ENCODE measurements at regions not wholly inside any gene's neighbourhood (a gene's known extent, or its start where the extent isn't known, plus 50 kb on each side); places are given as distances from the start of the nearest gene placed in this dataset.

GRCh38 chr18:45557779-45558178 lies 57.5 kb upstream of the SLC14A2 start:
- Mint-ChIP-seq H3K4me1 (no peaks in the 10 kb centered on the region), H3K9me3 (ENCODE audit: insufficient read depth) (no peaks in the 10 kb centered on the region), H3K4me3 (no peak overlapping the region), H3K27ac (no peak overlapping the region), H3K27me3 (peaks cover 4% of the 10 kb centered on the region)
- Histone ChIP-seq H3K27ac (ENCODE audit: low read length in 2 of 2) (no peak overlapping the region), H3K27me3 (replicated peaks in 1 of 4; ENCODE audit: control extremely low read depth in 1 of 4, control insufficient read depth in 3 of 4, insufficient read depth in 4 of 4, low read length in 3 of 4) (no peaks in the 10 kb centered on the region), H4K20me1 (ENCODE audit: control insufficient read depth, insufficient read depth, low read length, poor library complexity, severe bottlenecking) (no peaks in the 10 kb centered on the region), H2AFZ (ENCODE audit: insufficient read depth, low read depth, low read length, poor library complexity, severe bottlenecking) (no peak overlapping the region), H3K36me3 (replicated peaks in 1 of 2; ENCODE audit: control extremely low read depth in 1 of 2, control insufficient read depth in 1 of 2, extremely low read depth in 1 of 2, insufficient read depth in 2 of 2, low read length in 1 of 2) (no peaks in the 10 kb centered on the region), H3K4me2 (replicated peaks; ENCODE audit: low read depth, low read length, poor library complexity, severe bottlenecking) (no peak overlapping the region), H3K79me2 (ENCODE audit: control insufficient read depth, insufficient read depth, low read length) (no peaks in the 10 kb centered on the region), H3K9me3 (ENCODE audit: control extremely low read depth in 1 of 3, control insufficient read depth in 2 of 3, insufficient read depth in 1 of 3, low read length in 2 of 3) (peaks cover 0 to 1% (median 0%) of the 10 kb centered on the region in 3 donors), H3K4me3 (ENCODE audit: control extremely low read depth in 1 of 5, extremely low read depth in 1 of 5, insufficient read depth in 1 of 5, low read depth in 2 of 5, low read length in 4 of 5) (no peak overlapping the region), H3K9ac (ENCODE audit: low read length) (no peak overlapping the region), H3K4me1 (ENCODE audit: control insufficient read depth in 2 of 2, insufficient read depth in 2 of 2, low read length in 2 of 2) (no peaks in the 10 kb centered on the region)
- DNase-seq = no peak
- CTCF ChIA-PET = no interaction called here
- no peak for ATAC-seq (ENCODE audit: low read depth)
- intact Hi-C loops (cut with micrococcal nuclease) = no loop called here
- POLR2A ChIA-PET = no interaction called here
- TF ChIP-seq, protein P1, sequence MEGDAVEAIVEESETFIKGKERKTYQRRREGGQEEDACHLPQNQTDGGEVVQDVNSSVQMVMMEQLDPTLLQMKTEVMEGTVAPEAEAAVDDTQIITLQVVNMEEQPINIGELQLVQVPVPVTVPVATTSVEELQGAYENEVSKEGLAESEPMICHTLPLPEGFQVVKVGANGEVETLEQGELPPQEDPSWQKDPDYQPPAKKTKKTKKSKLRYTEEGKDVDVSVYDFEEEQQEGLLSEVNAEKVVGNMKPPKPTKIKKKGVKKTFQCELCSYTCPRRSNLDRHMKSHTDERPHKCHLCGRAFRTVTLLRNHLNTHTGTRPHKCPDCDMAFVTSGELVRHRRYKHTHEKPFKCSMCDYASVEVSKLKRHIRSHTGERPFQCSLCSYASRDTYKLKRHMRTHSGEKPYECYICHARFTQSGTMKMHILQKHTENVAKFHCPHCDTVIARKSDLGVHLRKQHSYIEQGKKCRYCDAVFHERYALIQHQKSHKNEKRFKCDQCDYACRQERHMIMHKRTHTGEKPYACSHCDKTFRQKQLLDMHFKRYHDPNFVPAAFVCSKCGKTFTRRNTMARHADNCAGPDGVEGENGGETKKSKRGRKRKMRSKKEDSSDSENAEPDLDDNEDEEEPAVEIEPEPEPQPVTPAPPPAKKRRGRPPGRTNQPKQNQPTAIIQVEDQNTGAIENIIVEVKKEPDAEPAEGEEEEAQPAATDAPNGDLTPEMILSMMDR (IDR thresholded peaks at IDR 0.05) = no peak
- TF ChIP-seq EZH2 (IDR thresholded peaks at IDR 0.05; ENCODE audit: borderline replicate concordance, insufficient read depth, low read depth, low read length, poor library complexity, severe bottlenecking) = no peak

- intact Hi-C loops (cut with micrococcal nuclease) = no loop called here
- no peaks in the 10 kb centered on the region for H3K4me1 ChIP-seq (ENCODE audit: control insufficient read depth in 2 of 2, insufficient read depth in 2 of 2, low read length in 2 of 2)
- Mint-ChIP-seq H3K27ac (no peak overlapping the region), H3K9me3 (ENCODE audit: insufficient read depth) (no peaks in the 10 kb centered on the region), H3K4me1 (no peaks in the 10 kb centered on the region), H3K4me3 (no peak overlapping the region), H3K27me3 (peaks cover 4% of the 10 kb centered on the region)
- POLR2A ChIA-PET = no interaction called here
- H3K9me3 ChIP-seq (ENCODE audit: control extremely low read depth in 1 of 3, control insufficient read depth in 2 of 3, insufficient read depth in 1 of 3, low read length in 2 of 3) = peaks cover 0 to 1% (median 0%) of the 10 kb centered on the region in 3 donors
- CTCF ChIA-PET = no interaction called here
- no peaks in the 10 kb centered on the region for H3K36me3 ChIP-seq (replicated peaks in 1 of 2; ENCODE audit: control extremely low read depth in 1 of 2, control insufficient read depth in 1 of 2, extremely low read depth in 1 of 2, insufficient read depth in 2 of 2, low read length in 1 of 2)
- 90% methylated on average over 1 of the region's 1 CpG for WGBS (ENCODE audit: insufficient coverage)
- no peak overlapping the region for H2AFZ ChIP-seq (ENCODE audit: insufficient read depth, low read depth, low read length, poor library complexity, severe bottlenecking)
- H3K27me3 ChIP-seq (replicated peaks in 1 of 4; ENCODE audit: control extremely low read depth in 1 of 4, control insufficient read depth in 3 of 4, insufficient read depth in 4 of 4, low read length in 3 of 4) = no peaks in the 10 kb centered on the region
- DNase-seq = no peak
- H3K9ac ChIP-seq (ENCODE audit: low read length) = no peak overlapping the region
- no peak overlapping the region for H3K4me3 ChIP-seq (ENCODE audit: control extremely low read depth in 1 of 5, extremely low read depth in 1 of 5, insufficient read depth in 1 of 5, low read depth in 2 of 5, low read length in 4 of 5)
- no peak for ATAC-seq (ENCODE audit: low read depth)
- no peak overlapping the region for H3K4me2 ChIP-seq (replicated peaks; ENCODE audit: low read depth, low read length, poor library complexity, severe bottlenecking)
- no peaks in the 10 kb centered on the region for H4K20me1 ChIP-seq (ENCODE audit: control insufficient read depth, insufficient read depth, low read length, poor library complexity, severe bottlenecking)
- H3K79me2 ChIP-seq (ENCODE audit: control insufficient read depth, insufficient read depth, low read length) = no peaks in the 10 kb centered on the region
- H3K27ac ChIP-seq (ENCODE audit: low read length in 2 of 2) = no peak overlapping the region
- TF ChIP-seq, protein P1 (IDR thresholded peaks at IDR 0.05) = no peak
- no peak for TF ChIP-seq EZH2 (IDR thresholded peaks at IDR 0.05; ENCODE audit: borderline replicate concordance, insufficient read depth, low read depth, low read length, poor library complexity, severe bottlenecking)
These were observed 56.0 kb upstream of the SLC14A2 start for GRCh38 chr18:45559258-45559657.
